ENCODE measurements at regions not wholly inside any gene's neighbourhood (a gene's known extent, or its start where the extent isn't known, plus 50 kb on each side); places are given as distances from the start of the nearest gene placed in this dataset.

GRCh38 chr13:50196118-50196517 lies 180.9 kb downstream of the KCNRG start:
- H3K4me1 ChIP-seq (replicated peaks) = no peaks in the 10 kb centered on the region
- TF ChIP-seq POLR2A (IDR thresholded peaks at IDR 0.05) (no peak), POLR2AphosphoS5 (IDR thresholded peaks at IDR 0.05) (no peak), CTCF (IDR thresholded peaks at IDR 0.05) (no peak)
- 74% methylated on average over 3 of the region's 3 CpGs for WGBS

GRCh38 chr13:50197705-50198104 lies 182.5 kb downstream of the KCNRG start:
- Histone ChIP-seq H3K4me3 (no peak overlapping the region), H3K4me1 (replicated peaks) (no peaks in the 10 kb centered on the region), H3K9me3 (no peaks in the 10 kb centered on the region), H3K27ac (no peak overlapping the region), H3K27me3 (replicated peaks; ENCODE audit: insufficient read depth) (no peaks in the 10 kb centered on the region), H3K36me3 (no peaks in the 10 kb centered on the region)
- TF ChIP-seq POLR2AphosphoS5 (IDR thresholded peaks at IDR 0.05) = no peak
- no peak for TF ChIP-seq CTCF (IDR thresholded peaks at IDR 0.05)
- no peak for DNase-seq (ENCODE audit: low spot score)
- intact Hi-C loops (cut with DNase I) = no loop called here
- WGBS = 100% methylated on average over 2 of the region's 2 CpGs

More at GRCh38 chr13:50196118-50196517, 180.9 kb downstream of the KCNRG start:
- Histone ChIP-seq H3K27ac (no peak overlapping the region), H3K4me3 (no peak overlapping the region), H3K27me3 (replicated peaks; ENCODE audit: insufficient read depth) (no peaks in the 10 kb centered on the region), H3K36me3 (no peaks in the 10 kb centered on the region), H3K9me3 (no peaks in the 10 kb centered on the region)
- no peak for DNase-seq (ENCODE audit: low spot score)
- intact Hi-C loops (cut with DNase I) = no loop called here

- no peaks in the 10 kb centered on the region for H3K4me1 ChIP-seq (replicated peaks)
- TF ChIP-seq POLR2AphosphoS5 (IDR thresholded peaks at IDR 0.05) (no peak), CTCF (IDR thresholded peaks at IDR 0.05) (no peak), POLR2A (IDR thresholded peaks at IDR 0.05) (no peak)
- H3K36me3 ChIP-seq = no peaks in the 10 kb centered on the region
- H3K27me3 ChIP-seq (replicated peaks; ENCODE audit: insufficient read depth) = no peaks in the 10 kb centered on the region
- intact Hi-C loops (cut with DNase I) = no loop called here
- no peak for DNase-seq (ENCODE audit: low spot score)
- whole genome bisulfite sequencing = 75% methylated on average over 2 of the region's 2 CpGs
- no peak overlapping the region for H3K27ac ChIP-seq
- no peak overlapping the region for H3K4me3 ChIP-seq
- no peaks in the 10 kb centered on the region for H3K9me3 ChIP-seq
These were observed 183.3 kb downstream of the KCNRG start for GRCh38 chr13:50198508-50198907.

DNA sequence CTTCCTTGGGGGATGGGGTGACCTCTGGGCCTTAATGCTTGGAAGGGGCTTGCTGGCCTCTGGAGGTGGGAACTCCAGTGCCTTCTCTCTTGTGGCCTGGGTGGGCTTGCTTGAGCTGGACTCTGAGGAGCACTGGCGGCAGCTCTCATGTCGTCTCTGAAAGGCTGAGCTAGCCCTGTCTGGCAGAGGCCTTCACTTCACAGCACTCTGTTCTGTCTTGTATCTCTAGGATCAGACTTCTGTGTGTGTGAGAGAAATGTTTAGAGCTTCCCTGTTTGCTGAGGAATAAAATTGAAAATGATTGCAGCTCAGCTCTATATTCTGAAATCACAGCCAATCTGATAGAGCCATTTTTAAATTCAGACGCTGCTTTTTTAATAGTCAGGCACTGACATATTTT lies 185.3 kb downstream of the KCNRG start:
- Histone ChIP-seq H3K4me1 (replicated peaks) (no peaks in the 10 kb centered on the region), H3K27ac (no peak overlapping the region), H3K36me3 (no peaks in the 10 kb centered on the region), H3K9me3 (no peaks in the 10 kb centered on the region), H3K27me3 (replicated peaks; ENCODE audit: insufficient read depth) (no peaks in the 10 kb centered on the region), H3K4me3 (no peak overlapping the region)
- 18% methylated on average over 3 of the region's 3 CpGs for WGBS
- DNase-seq (ENCODE audit: low spot score) = no peak
- intact Hi-C loops (cut with DNase I) = no loop called here
- no peak for TF ChIP-seq POLR2AphosphoS5 (IDR thresholded peaks at IDR 0.05)
- TF ChIP-seq CTCF (IDR thresholded peaks at IDR 0.05) = no peak
- no peak for TF ChIP-seq POLR2A (IDR thresholded peaks at IDR 0.05)

DNA sequence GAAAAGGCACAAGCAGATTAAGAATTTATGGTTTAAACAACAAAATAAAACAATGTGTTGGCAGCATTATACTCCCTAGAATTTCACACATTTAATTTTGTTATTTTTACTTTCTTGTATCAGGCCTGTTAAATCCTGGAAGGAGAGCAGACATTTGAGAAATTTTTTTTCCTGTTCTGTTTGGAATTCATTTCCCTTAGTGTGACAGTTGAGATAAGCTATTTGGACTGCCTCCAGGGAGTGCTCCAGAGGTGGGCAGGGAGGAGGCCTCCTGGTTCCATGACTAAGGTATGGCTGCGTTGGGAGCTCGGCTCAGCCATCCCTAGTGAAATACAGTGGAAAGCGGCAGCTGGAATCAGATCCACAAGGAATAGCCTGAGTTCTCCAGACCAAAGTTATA lies 185.7 kb downstream of the KCNRG start:
- Histone ChIP-seq H3K9me3 (no peaks in the 10 kb centered on the region), H3K4me1 (replicated peaks) (no peaks in the 10 kb centered on the region), H3K27ac (no peak overlapping the region), H3K4me3 (no peak overlapping the region), H3K27me3 (replicated peaks; ENCODE audit: insufficient read depth) (no peaks in the 10 kb centered on the region), H3K36me3 (no peaks in the 10 kb centered on the region)
- TF ChIP-seq POLR2AphosphoS5 (IDR thresholded peaks at IDR 0.05) = no peak
- no peak for TF ChIP-seq POLR2A (IDR thresholded peaks at IDR 0.05)
- no peak for TF ChIP-seq CTCF (IDR thresholded peaks at IDR 0.05)
- DNase-seq (ENCODE audit: low spot score) = no peak
- intact Hi-C loops (cut with DNase I) = no loop called here
- WGBS = 38% methylated on average over 3 of the region's 3 CpGs

Data from prostate gland (tissue), 2 donors.